Endothelial cell of umbilical vein (primary cell): ENCODE measurements at regions not wholly inside any gene's neighbourhood (a gene's known extent, or its start where the extent isn't known, plus 50 kb on each side); places are given as distances from the start of the nearest gene placed in this dataset.

Experiments used
- BruUV-seq: library from RNA; stranded (reverse); fragments of 400-500 nt; replicated peaks from 2 replicates; lab custom pipeline; 2021; lab: Mats Ljungman, UMichigan
- CTCF ChIA-PET: fragments of 300-600, 350-600 bp; sonication (Branson Sonifier 250); formaldehyde crosslinking; loops from one replicate; lab custom pipeline; 2021; ENCODE audit warnings: antibody characterized with exemption, inconsistent platforms; lab: Charles Lee
- POLR2A ChIA-PET: fragments of 300-600, 350-600 bp; sonication (Branson Sonifier 250); formaldehyde crosslinking; loops from one replicate; lab custom pipeline; 2021; ENCODE audit warnings: antibody characterized with exemption, inconsistent platforms; lab: Charles Lee
- DNase-seq: peaks from one replicate; pipeline ENCODE4 v3.0.0-alpha.2; 2011; ENCODE audit warnings: low read depth, low spot score
- FAIRE-seq: peaks from 2 replicates; lab custom pipeline; 2011; peaks lifted over from hg19 to GRCh38; lab: Jason Lieb, UNC
- H2AFZ ChIP-seq: 2 replicates; pipeline ENCODE4 v1.6.0; 2012; ENCODE audit warnings: low read depth, low read length, control low read depth, inconsistent platforms
- H3K27ac ChIP-seq: 2 replicates; pipeline ENCODE4 v1.5.1; 2011; ENCODE audit warnings: low read depth, mild to moderate bottlenecking, control low read depth, low read length, moderate library complexity; ENCODE audit not compliant: insufficient read depth
- H3K27me3 ChIP-seq, 2 experiments: 2 replicates each; pipeline versions ENCODE4 v1.6.0 to v1.6.1; 2011; ENCODE audit warnings: low read length in 2 of 2, mixed read lengths in 1 of 2; ENCODE audit not compliant: control insufficient read depth in 2 of 2, insufficient read depth in 2 of 2
- H3K36me3 ChIP-seq, 2 experiments: 2 replicates in 1 of 2; 3 replicates in 1 of 2; pipeline ENCODE4 v1.5.1; 2011; ENCODE audit warnings: low read length in 2 of 2, mild to moderate bottlenecking in 1 of 2, moderate library complexity in 1 of 2; ENCODE audit not compliant: control insufficient read depth in 2 of 2, insufficient read depth in 2 of 2; ENCODE audit errors: extremely low read depth in 1 of 2
- H3K4me1 ChIP-seq: 3 replicates; pipeline ENCODE4 v1.5.1; 2011; ENCODE audit warnings: mild to moderate bottlenecking, low read length; ENCODE audit not compliant: control insufficient read depth, insufficient read depth; ENCODE audit errors: extremely low read depth
- H3K4me2 ChIP-seq: 2 replicates; pipeline ENCODE4 v1.6.1; 2011; ENCODE audit warnings: low read length, control low read depth, mixed read lengths; ENCODE audit not compliant: insufficient read depth
- H3K4me3 ChIP-seq, 3 experiments: fragments of 200-600 bp in 1 of 3; sonication (generic), shearing (Covaris generic) in 1 of 3; replicated peaks in 1 of 3; 2 replicates each; pipeline ENCODE4 v1.5.1; 2011 to 2016; ENCODE audit warnings: control low read depth in 3 of 3, low read length in 3 of 3, mild to moderate bottlenecking in 2 of 3, inconsistent platforms in 1 of 3, low read depth in 1 of 3, moderate library complexity in 1 of 3; ENCODE audit not compliant: insufficient read depth in 1 of 3
- H3K79me2 ChIP-seq: 2 replicates; pipeline ENCODE4 v1.6.0; 2012; ENCODE audit warnings: low read length, inconsistent platforms; ENCODE audit not compliant: control insufficient read depth, insufficient read depth
- H3K9ac ChIP-seq: replicated peaks from 2 replicates; pipeline ENCODE3; 2011; ENCODE audit warnings: low read length, control low read depth; ENCODE audit not compliant: insufficient read depth; ENCODE audit errors: extremely low read depth
- H3K9me1 ChIP-seq: replicated peaks from 3 replicates; pipeline ENCODE4 v1.6.0; 2011; ENCODE audit warnings: mild to moderate bottlenecking, low read length; ENCODE audit not compliant: control insufficient read depth, insufficient read depth; ENCODE audit errors: extremely low read depth
- H3K9me3 ChIP-seq: replicated peaks from 2 replicates; pipeline ENCODE4 v1.5.1; 2012; ENCODE audit warnings: low read length, inconsistent platforms; ENCODE audit not compliant: control insufficient read depth, insufficient read depth
- H4K20me1 ChIP-seq: replicated peaks from 2 replicates; pipeline ENCODE3; 2011; ENCODE audit warnings: mild to moderate bottlenecking, low read length; ENCODE audit not compliant: control insufficient read depth, insufficient read depth; ENCODE audit errors: extremely low read depth
- EZH2 ChIP-seq: IDR thresholded peaks from 2 replicates; pipeline ENCODE4 v1.6.1; 2012; ENCODE audit warnings: borderline replicate concordance, low read depth, mild to moderate bottlenecking, moderate library complexity, low read length, inconsistent platforms; ENCODE audit not compliant: severe bottlenecking
- FOS ChIP-seq: IDR thresholded peaks from 2 replicates; pipeline ENCODE4 v1.6.1; 2011; ENCODE audit warnings: mild to moderate bottlenecking, low read length, moderate library complexity, borderline replicate concordance; ENCODE audit not compliant: insufficient read depth
- GATA2 ChIP-seq: IDR thresholded peaks from 2 replicates; pipeline ENCODE4 v1.7.0; 2011; ENCODE audit warnings: low read depth, mild to moderate bottlenecking, moderate library complexity, mixed read lengths, low read length; ENCODE audit not compliant: insufficient read length, insufficient read depth
- JUN ChIP-seq: IDR thresholded peaks from 2 replicates; pipeline ENCODE4 v1.6.1; 2011; ENCODE audit warnings: borderline replicate concordance, low read depth; ENCODE audit not compliant: insufficient read length, insufficient read depth
- MAX ChIP-seq: IDR thresholded peaks from 2 replicates; pipeline ENCODE4 v1.6.1; 2011; ENCODE audit not compliant: insufficient read depth, insufficient read length
- MYC ChIP-seq: IDR thresholded peaks from one replicate; pipeline ENCODE4 v1.6.1; 2011; ENCODE audit warnings: mild to moderate bottlenecking, low read depth, low read length
- POLR2A ChIP-seq: IDR thresholded peaks from 2 replicates; pipeline ENCODE4 v1.6.1; 2012; ENCODE audit warnings: low read depth, mild to moderate bottlenecking, control low read depth, low read length
- POLR2AphosphoS5 ChIP-seq: IDR thresholded peaks from 2 replicates; pipeline ENCODE4 v1.6.1; 2012; ENCODE audit warnings: low read depth, mild to moderate bottlenecking, control low read depth, low read length, moderate library complexity; ENCODE audit not compliant: insufficient read depth
- dilution Hi-C: fragments of 300-500 bp; cut with MboI; formaldehyde crosslinking; loops from one replicate; pipeline ENCODE4 v1.15.0; 2019; ENCODE audit warnings: low sequenced_read_pairs; ENCODE audit not compliant: extremely low pct_ligation_motif_present
- intact Hi-C: fragments of 100-400 bp; cut with micrococcal nuclease; formaldehyde crosslinking; loops from one replicate; pipeline ENCODE4 v1.10.0; 2022
- TF ChIP-seq, protein P1 (sequence below), 2 donors: IDR thresholded peaks; 1 replicate in 1 of 2; 2 replicates in 1 of 2; pipeline ENCODE4 v1.5.1; 2011; ENCODE audit warnings: low read length in 2 of 2, mild to moderate bottlenecking in 2 of 2, moderate library complexity in 2 of 2, control low read depth in 1 of 2, inconsistent platforms in 1 of 2, low read depth in 1 of 2; ENCODE audit not compliant: insufficient read depth in 1 of 2; ENCODE audit errors: extremely low read depth in 1 of 2

DNA sequence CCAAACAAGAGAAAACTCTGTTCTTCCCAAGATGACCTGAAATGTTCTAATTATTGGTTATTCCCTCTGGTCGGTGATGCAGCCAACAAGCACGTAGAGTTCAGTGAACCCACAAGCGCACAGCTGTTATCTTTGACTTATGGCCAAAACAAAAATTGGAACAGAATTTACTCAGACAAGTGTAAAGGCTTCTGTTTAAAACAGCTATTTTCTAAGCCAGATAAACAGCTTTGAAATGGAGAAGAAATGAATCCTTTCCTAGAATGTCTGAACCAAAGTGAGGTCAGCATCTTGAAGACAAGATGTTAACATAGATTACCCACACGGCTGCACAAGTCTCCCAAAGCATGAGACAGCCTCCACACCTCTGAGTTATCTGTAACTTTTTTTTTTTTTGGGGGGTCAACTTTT lies 669.2 kb downstream of the DIAPH3 start:
- dilution Hi-C loops: no loop called here
- Histone ChIP-seq H3K4me1 (peaks cover 70% of the 10 kb centered on the region), H2AFZ (peak overlapping the region; percentile 28), H4K20me1 (no peaks in the 10 kb centered on the region), H3K27me3 (no peaks in the 10 kb centered on the region), H3K9ac (peak overlapping the region; percentile 16), H3K9me1 (no peaks in the 10 kb centered on the region), H3K36me3 (no peaks in the 10 kb centered on the region), H3K9me3 (no peaks in the 10 kb centered on the region), H3K4me3 (no peak overlapping the region), H3K79me2 (no peaks in the 10 kb centered on the region), H3K4me2 (peak overlapping the region; percentile 15), H3K27ac (peak overlapping the region; percentile 75)
- peak; percentile 71 for TF ChIP-seq FOS
- TF ChIP-seq JUN: peak; percentile 57
- TF ChIP-seq EZH2: no peak
- no peak for TF ChIP-seq POLR2A
- peak; percentile 87 for TF ChIP-seq GATA2
- TF ChIP-seq, protein P1, sequence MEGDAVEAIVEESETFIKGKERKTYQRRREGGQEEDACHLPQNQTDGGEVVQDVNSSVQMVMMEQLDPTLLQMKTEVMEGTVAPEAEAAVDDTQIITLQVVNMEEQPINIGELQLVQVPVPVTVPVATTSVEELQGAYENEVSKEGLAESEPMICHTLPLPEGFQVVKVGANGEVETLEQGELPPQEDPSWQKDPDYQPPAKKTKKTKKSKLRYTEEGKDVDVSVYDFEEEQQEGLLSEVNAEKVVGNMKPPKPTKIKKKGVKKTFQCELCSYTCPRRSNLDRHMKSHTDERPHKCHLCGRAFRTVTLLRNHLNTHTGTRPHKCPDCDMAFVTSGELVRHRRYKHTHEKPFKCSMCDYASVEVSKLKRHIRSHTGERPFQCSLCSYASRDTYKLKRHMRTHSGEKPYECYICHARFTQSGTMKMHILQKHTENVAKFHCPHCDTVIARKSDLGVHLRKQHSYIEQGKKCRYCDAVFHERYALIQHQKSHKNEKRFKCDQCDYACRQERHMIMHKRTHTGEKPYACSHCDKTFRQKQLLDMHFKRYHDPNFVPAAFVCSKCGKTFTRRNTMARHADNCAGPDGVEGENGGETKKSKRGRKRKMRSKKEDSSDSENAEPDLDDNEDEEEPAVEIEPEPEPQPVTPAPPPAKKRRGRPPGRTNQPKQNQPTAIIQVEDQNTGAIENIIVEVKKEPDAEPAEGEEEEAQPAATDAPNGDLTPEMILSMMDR (IDR thresholded peaks at IDR 0.05; ENCODE audit: extremely low read depth in 1 of 2, insufficient read depth in 1 of 2, low read depth in 1 of 2, low read length in 2 of 2): no peak
- TF ChIP-seq POLR2AphosphoS5: peak; percentile 73
- TF ChIP-seq MAX: no peak
- TF ChIP-seq MYC: no peak
- FAIRE-seq (peak; percentile 94), DNase-seq (peak; percentile 93)
- BruUV-seq: no TSS peak
- CTCF ChIA-PET: interaction anchor here (0.6 to 2.2 kb wide), 16 partner anchors 11 to 412 kb away, joined by 3 to 15 read pairs (median 5); no protein-coding TSS in a partner anchor
- POLR2A ChIA-PET: interaction anchor here (1.5 kb wide), 2 partner anchors 36 to 37 kb away, joined by 6 to 8 read pairs; no protein-coding TSS in a partner anchor
- intact Hi-C loops: loop anchor here (1.0 to 10.0 kb wide), 6 partner anchors 14 to 410 kb away; no protein-coding TSS in a partner anchor
